Thyroid gland (tissue), 4 donors: ENCODE measurements at regions not wholly inside any gene's neighbourhood (a gene's known extent, or its start where the extent isn't known, plus 50 kb on each side); places are given as distances from the start of the nearest gene placed in this dataset.

ENCODE experiments used
- DNase-seq, 2 donors: peaks; one replicate each; pipeline ENCODE4 v3.0.0-alpha.2; 2019
- H3K27ac ChIP-seq, 3 donors: fragments of 200-600 bp; sonication (generic); 1 replicate in 2 of 3; 2 replicates in 1 of 3; pipeline ENCODE4 v1.5.1; 2016 to 2019; ENCODE audit warnings: mild to moderate bottlenecking in 1 of 3, moderate library complexity in 1 of 3
- H3K27me3 ChIP-seq: fragments of 200-600 bp; sonication (generic); one replicate; pipeline ENCODE4 v1.5.1; 2019
- H3K36me3 ChIP-seq, 2 donors: fragments of 200-600 bp; sonication (generic); one replicate each; pipeline ENCODE4 v1.5.1; 2016 to 2019
- H3K4me1 ChIP-seq, 2 donors: fragments of 200-600 bp; sonication (generic); one replicate each; pipeline ENCODE4 v1.5.1; 2017 to 2019
- H3K4me3 ChIP-seq, 3 donors: fragments of 200-600 bp; sonication (generic); replicated peaks in 1 of 3; 1 replicate in 2 of 3; 2 replicates in 1 of 3; pipeline ENCODE4 v1.5.1; 2016; ENCODE audit warnings: mild to moderate bottlenecking in 1 of 3
- H3K9me3 ChIP-seq: fragments of 200-600 bp; sonication (generic); one replicate; pipeline ENCODE4 v1.5.1; 2017
- CTCF ChIP-seq, 6 experiments: fragments of 200-600 bp in 3 of 6; fragments of 450-650 bp in 3 of 6; sonication (generic) in 3 of 6; IDR thresholded peaks; one replicate each; pipeline ENCODE4 v1.5.1; 2016 to 2019; ENCODE audit warnings: antibody characterized with exemption in 6 of 6, mild to moderate bottlenecking in 2 of 6, inconsistent platforms in 1 of 6, moderate library complexity in 1 of 6
- POLR2A ChIP-seq, 2 donors: fragments of 450-650 bp; IDR thresholded peaks; one replicate each; pipeline ENCODE4 v1.6.1; 2017; ENCODE audit warnings: antibody characterized with exemption in 2 of 2, mild to moderate bottlenecking in 2 of 2, moderate library complexity in 1 of 2
- whole genome bisulfite sequencing, 2 donors: methylation state at CpG; one replicate each; pipeline ENCODE4 v1.1.5; 2017; 5-methylcytosine and 5-hydroxymethylcytosine counted together
- intact Hi-C: fragments of 100-400 bp; cut with DNase I; formaldehyde crosslinking; loops from one replicate; pipeline ENCODE4 v1.15.1; 2023

- no peak for TF ChIP-seq POLR2A (IDR thresholded peaks at IDR 0.05)
- TF ChIP-seq CTCF (IDR thresholded peaks at IDR 0.05) = no peak
- intact Hi-C loops = no loop called here
- WGBS, 2 donors = 91 to 95% methylated on average over 2 of the region's 2 CpGs
- no peaks in the 10 kb centered on the region for H3K9me3 ChIP-seq
- no peak for DNase-seq
- H3K4me1 ChIP-seq = no peaks in the 10 kb centered on the region
- no peaks in the 10 kb centered on the region for H3K36me3 ChIP-seq
- H3K4me3 ChIP-seq = no peak overlapping the region
- no peak overlapping the region for H3K27ac ChIP-seq
- H3K27me3 ChIP-seq = no peaks in the 10 kb centered on the region
These were observed 80.7 kb upstream of the MAFB start for GRCh38 chr20:40769677-40770285.

DNA sequence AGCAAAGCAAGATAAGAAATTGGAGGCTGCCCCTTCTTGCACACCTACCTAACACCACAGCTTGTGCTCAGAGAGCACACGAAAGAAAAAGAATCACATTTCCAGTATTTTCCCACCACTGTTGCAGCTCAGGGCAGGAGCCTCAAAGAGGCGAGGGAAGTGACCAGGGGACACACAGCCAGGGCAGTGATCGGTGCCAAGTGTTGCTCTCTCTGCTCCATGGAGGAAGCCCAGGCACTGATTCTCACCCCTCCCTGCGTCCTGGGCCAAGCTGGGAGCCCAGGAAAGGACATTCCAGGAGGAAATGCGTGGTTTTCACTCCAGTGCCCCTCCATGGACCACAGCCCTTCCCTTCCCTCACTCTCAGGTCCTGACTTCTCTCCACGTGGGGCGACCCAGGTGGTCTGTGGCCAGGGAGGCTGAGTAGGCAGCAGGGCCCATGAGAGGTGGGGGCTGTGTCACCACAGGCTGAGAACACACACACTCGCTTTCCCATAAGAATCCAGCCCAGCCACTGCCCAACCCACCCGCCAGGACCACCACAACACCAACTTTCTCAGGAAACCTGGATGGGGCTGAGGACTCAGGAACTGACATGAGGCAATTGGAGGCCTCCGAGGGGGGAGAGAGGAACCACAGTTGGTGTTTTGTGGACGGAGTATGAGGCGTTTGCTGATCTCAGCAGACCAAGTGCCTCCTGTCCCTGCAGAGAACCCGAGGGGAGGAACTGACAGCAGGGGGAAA lies 81.7 kb upstream of the MAFB start:
- intact Hi-C loops = no loop called here
- Histone ChIP-seq H3K4me1 (no peaks in the 10 kb centered on the region), H3K27me3 (no peaks in the 10 kb centered on the region), H3K36me3 (no peaks in the 10 kb centered on the region), H3K27ac (no peak overlapping the region), H3K4me3 (no peak overlapping the region), H3K9me3 (no peaks in the 10 kb centered on the region)
- 59 to 65% methylated on average over 13 of the region's 13 CpGs for WGBS, 2 donors
- DNase-seq = peak in 1 of 2 donors; percentile 5
- TF ChIP-seq CTCF (IDR thresholded peaks at IDR 0.05) (no peak), POLR2A (IDR thresholded peaks at IDR 0.05) (no peak)

DNA sequence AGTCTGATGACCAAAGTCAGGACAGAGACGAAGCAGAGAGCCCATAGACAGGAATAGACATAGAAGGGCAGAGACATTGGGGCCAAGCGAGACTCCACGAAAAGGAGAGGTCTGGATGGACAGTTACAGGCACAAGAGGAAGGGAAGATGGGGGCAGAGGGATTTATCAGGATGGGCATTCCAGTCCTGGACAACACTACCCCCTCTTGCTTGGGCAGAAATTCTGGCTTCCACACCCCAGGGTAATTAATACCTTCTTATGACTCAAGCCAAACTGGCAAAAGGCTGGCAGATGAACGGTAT lies 82.2 kb upstream of the MAFB start:
- H3K9me3 ChIP-seq = no peaks in the 10 kb centered on the region
- H3K4me1 ChIP-seq = no peaks in the 10 kb centered on the region
- H3K27ac ChIP-seq = no peak overlapping the region
- no peaks in the 10 kb centered on the region for H3K27me3 ChIP-seq
- no peak for TF ChIP-seq CTCF (IDR thresholded peaks at IDR 0.05)
- no peak for TF ChIP-seq POLR2A (IDR thresholded peaks at IDR 0.05)
- DNase-seq = no peak
- no peak overlapping the region for H3K4me3 ChIP-seq
- H3K36me3 ChIP-seq = no peaks in the 10 kb centered on the region
- 74 to 88% methylated on average over 4 of the region's 4 CpGs for WGBS, 2 donors
- intact Hi-C loops = no loop called here

DNA sequence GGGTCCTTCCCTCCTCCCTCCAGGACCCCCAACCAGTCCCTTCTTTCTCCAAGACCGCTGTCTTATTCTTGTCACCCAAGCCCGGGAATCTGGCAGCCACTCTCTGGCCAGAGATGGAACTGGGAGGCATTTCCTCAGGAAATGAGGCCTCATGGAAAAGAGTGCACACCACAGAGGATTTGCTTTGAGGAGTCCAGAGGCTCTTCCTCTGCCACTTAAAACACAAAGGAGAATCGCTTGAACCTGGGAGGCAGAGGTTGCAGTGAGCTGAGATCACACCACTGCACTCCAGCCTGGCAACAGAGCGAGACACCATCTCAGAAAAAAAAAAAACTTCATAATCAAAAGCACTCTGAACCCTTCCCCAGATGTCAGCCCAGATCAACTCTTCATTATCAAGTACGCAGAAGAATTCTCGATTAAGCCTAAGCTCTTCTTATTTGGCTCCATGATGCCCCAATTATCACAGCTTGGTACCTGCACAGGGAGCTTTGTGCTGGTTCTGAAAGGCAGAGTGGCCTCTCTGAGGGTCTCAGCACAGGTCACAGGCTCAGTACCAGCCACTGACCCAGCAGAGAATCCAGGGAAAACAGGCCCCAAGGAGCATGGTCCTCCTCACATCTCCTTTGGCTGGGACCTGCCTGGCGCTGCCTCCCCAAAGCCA lies 82.9 kb upstream of the MAFB start:
- Histone ChIP-seq H3K4me3 (no peak overlapping the region), H3K36me3 (no peaks in the 10 kb centered on the region), H3K27me3 (no peaks in the 10 kb centered on the region), H3K27ac (no peak overlapping the region), H3K9me3 (no peaks in the 10 kb centered on the region), H3K4me1 (no peaks in the 10 kb centered on the region)
- no peak for TF ChIP-seq POLR2A (IDR thresholded peaks at IDR 0.05)
- no peak for TF ChIP-seq CTCF (IDR thresholded peaks at IDR 0.05)
- DNase-seq = no peak
- 77 to 80% methylated on average over 7 of the region's 7 CpGs for WGBS, 2 donors
- intact Hi-C loops = no loop called here

DNA sequence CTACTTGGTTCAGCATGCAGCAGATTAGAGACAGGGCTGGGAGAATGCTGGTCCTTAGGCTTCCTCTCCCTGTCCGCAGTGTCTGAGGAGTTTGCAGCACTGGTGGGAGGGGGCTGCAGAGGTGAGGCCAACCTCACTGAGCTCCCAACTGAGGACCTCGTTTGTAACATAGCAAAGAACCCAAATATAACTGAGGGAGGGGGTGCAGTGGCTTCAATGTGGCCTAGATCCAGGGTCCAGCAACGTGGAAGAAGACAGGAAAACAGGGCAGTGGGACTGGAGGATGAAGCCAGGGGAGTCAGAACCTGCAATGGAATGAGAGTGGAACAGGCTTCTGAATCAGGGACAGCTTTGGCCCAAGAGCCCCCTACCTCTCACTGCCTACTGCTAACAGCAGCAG lies 84.3 kb upstream of the MAFB start:
- WGBS, 2 donors = 71 to 88% methylated on average over 3 of the region's 3 CpGs
- TF ChIP-seq POLR2A (IDR thresholded peaks at IDR 0.05) (no peak), CTCF (IDR thresholded peaks at IDR 0.05) (no peak)

More for the DNA sequence above, 84.3 kb upstream of the MAFB start:
- no peak overlapping the region for H3K27ac ChIP-seq
- H3K4me1 ChIP-seq = no peaks in the 10 kb centered on the region
- intact Hi-C loops = no loop called here
- no peak for DNase-seq
- no peaks in the 10 kb centered on the region for H3K36me3 ChIP-seq
- H3K27me3 ChIP-seq = no peaks in the 10 kb centered on the region
- H3K4me3 ChIP-seq = no peak overlapping the region
- H3K9me3 ChIP-seq = no peaks in the 10 kb centered on the region
